ENCODE measurements at regions not wholly inside any gene's neighbourhood (a gene's known extent, or its start where the extent isn't known, plus 50 kb on each side); places are given as distances from the start of the nearest gene placed in this dataset.

- no peak overlapping the region for H2AFZ ChIP-seq (ENCODE audit: low read length)
- H3K4me3 ChIP-seq (ENCODE audit: low read length): no peak overlapping the region
- no peak for TF ChIP-seq EZH2 (optimal IDR thresholded peaks at IDR 0.05; ENCODE audit: low read depth, low read length)
- no peak for TF ChIP-seq EZH2phosphoT487 (IDR thresholded peaks at IDR 0.05; ENCODE audit: low read length)
- TF ChIP-seq CTCF (IDR thresholded peaks at IDR 0.05; ENCODE audit: low read length): no peak
- H3K27me3 ChIP-seq (replicated peaks; ENCODE audit: insufficient read depth, low read length): peaks cover 53% of the 10 kb centered on the region
- no peaks in the 10 kb centered on the region for H3K9me3 ChIP-seq (replicated peaks; ENCODE audit: insufficient read depth, low read length)
- no peaks in the 10 kb centered on the region for H3F3A ChIP-seq (ENCODE audit: insufficient read depth, low read length)
- no peak for DNase-seq
- H4K20me1 ChIP-seq (ENCODE audit: insufficient read depth, low read length): no peaks in the 10 kb centered on the region
- no peaks in the 10 kb centered on the region for H3K79me2 ChIP-seq (ENCODE audit: low read length)
- H3K36me3 ChIP-seq (replicated peaks; ENCODE audit: insufficient read depth, low read length): no peaks in the 10 kb centered on the region
- no peak overlapping the region for H3K9ac ChIP-seq (ENCODE audit: low read length)
- no peak overlapping the region for H3K4me2 ChIP-seq (ENCODE audit: low read depth, low read length)
- H3K27ac ChIP-seq (ENCODE audit: low read length): no peak overlapping the region
- H3K4me1 ChIP-seq (ENCODE audit: low read length): no peaks in the 10 kb centered on the region
- no peaks in the 10 kb centered on the region; the same call in 1 of the 2 replicates for H3K9me2 ChIP-seq (replicated peaks; ENCODE audit: insufficient read depth, low read length)
Observed at GRCh38 chr22:27347951-27348350, 453.6 kb downstream of the MN1 start.

GRCh38 chr22:27348634-27349033 lies 452.9 kb downstream of the MN1 start:
- Histone ChIP-seq H3K27ac (ENCODE audit: low read length) (no peak overlapping the region), H3K27me3 (replicated peaks; ENCODE audit: insufficient read depth, low read length) (peaks cover 51% of the 10 kb centered on the region), H4K20me1 (ENCODE audit: insufficient read depth, low read length) (no peaks in the 10 kb centered on the region), H3K4me3 (ENCODE audit: low read length) (no peak overlapping the region), H3K4me1 (ENCODE audit: low read length) (no peaks in the 10 kb centered on the region), H3K36me3 (replicated peaks; ENCODE audit: insufficient read depth, low read length) (no peaks in the 10 kb centered on the region), H3K9ac (ENCODE audit: low read length) (no peak overlapping the region), H3K9me2 (replicated peaks; ENCODE audit: insufficient read depth, low read length) (no peaks in the 10 kb centered on the region), H3K4me2 (ENCODE audit: low read depth, low read length) (no peak overlapping the region), H2AFZ (ENCODE audit: low read length) (no peak overlapping the region), H3K9me3 (replicated peaks; ENCODE audit: insufficient read depth, low read length) (no peaks in the 10 kb centered on the region), H3K79me2 (ENCODE audit: low read length) (no peaks in the 10 kb centered on the region), H3F3A (ENCODE audit: insufficient read depth, low read length) (no peaks in the 10 kb centered on the region)
- TF ChIP-seq CTCF (IDR thresholded peaks at IDR 0.05; ENCODE audit: low read length) (no peak), EZH2 (optimal IDR thresholded peaks at IDR 0.05; ENCODE audit: low read depth, low read length) (no peak), EZH2phosphoT487 (IDR thresholded peaks at IDR 0.05; ENCODE audit: low read length) (no peak)
- DNase-seq: no peak

GRCh38 chr22:27349456-27349855 lies 452.1 kb downstream of the MN1 start:
- Histone ChIP-seq H3K36me3 (replicated peaks; ENCODE audit: insufficient read depth, low read length) (no peaks in the 10 kb centered on the region), H3K4me1 (ENCODE audit: low read length) (no peaks in the 10 kb centered on the region), H3K79me2 (ENCODE audit: low read length) (no peaks in the 10 kb centered on the region), H4K20me1 (ENCODE audit: insufficient read depth, low read length) (no peaks in the 10 kb centered on the region), H3K4me2 (ENCODE audit: low read depth, low read length) (no peak overlapping the region), H3K27me3 (replicated peaks; ENCODE audit: insufficient read depth, low read length) (peaks cover 46% of the 10 kb centered on the region), H3K4me3 (ENCODE audit: low read length) (no peak overlapping the region), H3K27ac (ENCODE audit: low read length) (no peak overlapping the region), H3K9ac (ENCODE audit: low read length) (no peak overlapping the region), H2AFZ (ENCODE audit: low read length) (no peak overlapping the region), H3F3A (ENCODE audit: insufficient read depth, low read length) (no peaks in the 10 kb centered on the region), H3K9me3 (replicated peaks; ENCODE audit: insufficient read depth, low read length) (no peaks in the 10 kb centered on the region), H3K9me2 (replicated peaks; ENCODE audit: insufficient read depth, low read length) (no peaks in the 10 kb centered on the region)
- TF ChIP-seq EZH2phosphoT487 (IDR thresholded peaks at IDR 0.05; ENCODE audit: low read length): no peak
- DNase-seq: no peak

- Histone ChIP-seq H3K79me2 (ENCODE audit: low read length) (no peaks in the 10 kb centered on the region), H3K9me2 (replicated peaks; ENCODE audit: insufficient read depth, low read length) (no peaks in the 10 kb centered on the region), H3K9ac (ENCODE audit: low read length) (no peak overlapping the region), H3K27ac (ENCODE audit: low read length) (no peak overlapping the region), H3K4me2 (ENCODE audit: low read depth, low read length) (no peak overlapping the region), H4K20me1 (ENCODE audit: insufficient read depth, low read length) (no peaks in the 10 kb centered on the region), H3K4me1 (ENCODE audit: low read length) (no peaks in the 10 kb centered on the region), H3K36me3 (replicated peaks; ENCODE audit: insufficient read depth, low read length) (no peaks in the 10 kb centered on the region), H3K27me3 (replicated peaks; ENCODE audit: insufficient read depth, low read length) (peaks cover 40% of the 10 kb centered on the region), H2AFZ (ENCODE audit: low read length) (no peak overlapping the region), H3F3A (ENCODE audit: insufficient read depth, low read length) (no peaks in the 10 kb centered on the region), H3K4me3 (ENCODE audit: low read length) (no peak overlapping the region), H3K9me3 (replicated peaks; ENCODE audit: insufficient read depth, low read length) (no peaks in the 10 kb centered on the region)
- TF ChIP-seq CTCF (IDR thresholded peaks at IDR 0.05; ENCODE audit: low read length): no peak
- TF ChIP-seq EZH2phosphoT487 (IDR thresholded peaks at IDR 0.05; ENCODE audit: low read length): no peak
- no peak for TF ChIP-seq EZH2 (optimal IDR thresholded peaks at IDR 0.05; ENCODE audit: low read depth, low read length)
- no peak for DNase-seq
Observed at GRCh38 chr22:27350306-27350705, 451.2 kb downstream of the MN1 start.

Data from MM.1S (cell line).